ENCODE measurements at regions not wholly inside any gene's neighbourhood (a gene's known extent, or its start where the extent isn't known, plus 50 kb on each side); places are given as distances from the start of the nearest gene placed in this dataset.

DNA sequence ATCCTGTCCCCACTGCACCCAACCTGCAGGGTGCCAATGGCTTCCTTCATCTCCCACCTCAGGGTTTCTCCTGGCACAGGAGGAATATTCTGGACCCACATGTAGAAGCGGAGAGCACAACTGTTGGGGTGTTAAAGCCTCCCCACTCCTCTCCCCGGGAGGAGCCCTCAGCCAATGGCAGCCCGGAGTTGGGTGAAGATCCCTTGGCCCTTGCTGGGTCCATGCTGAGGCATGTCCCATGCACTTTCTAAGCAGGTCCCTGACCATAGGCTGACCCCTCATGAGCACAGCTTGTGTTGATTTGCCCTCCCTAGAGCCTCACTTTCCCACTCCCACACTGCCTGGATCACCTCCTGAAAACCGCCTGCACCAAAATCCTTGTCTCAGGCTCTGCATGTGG is 97.2 kb upstream of the PMEPA1 start:
- H3K4me3 ChIP-seq (replicated peaks; ENCODE audit: low read depth, low read length): no peak overlapping the region
- TF ChIP-seq, protein P1, sequence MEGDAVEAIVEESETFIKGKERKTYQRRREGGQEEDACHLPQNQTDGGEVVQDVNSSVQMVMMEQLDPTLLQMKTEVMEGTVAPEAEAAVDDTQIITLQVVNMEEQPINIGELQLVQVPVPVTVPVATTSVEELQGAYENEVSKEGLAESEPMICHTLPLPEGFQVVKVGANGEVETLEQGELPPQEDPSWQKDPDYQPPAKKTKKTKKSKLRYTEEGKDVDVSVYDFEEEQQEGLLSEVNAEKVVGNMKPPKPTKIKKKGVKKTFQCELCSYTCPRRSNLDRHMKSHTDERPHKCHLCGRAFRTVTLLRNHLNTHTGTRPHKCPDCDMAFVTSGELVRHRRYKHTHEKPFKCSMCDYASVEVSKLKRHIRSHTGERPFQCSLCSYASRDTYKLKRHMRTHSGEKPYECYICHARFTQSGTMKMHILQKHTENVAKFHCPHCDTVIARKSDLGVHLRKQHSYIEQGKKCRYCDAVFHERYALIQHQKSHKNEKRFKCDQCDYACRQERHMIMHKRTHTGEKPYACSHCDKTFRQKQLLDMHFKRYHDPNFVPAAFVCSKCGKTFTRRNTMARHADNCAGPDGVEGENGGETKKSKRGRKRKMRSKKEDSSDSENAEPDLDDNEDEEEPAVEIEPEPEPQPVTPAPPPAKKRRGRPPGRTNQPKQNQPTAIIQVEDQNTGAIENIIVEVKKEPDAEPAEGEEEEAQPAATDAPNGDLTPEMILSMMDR (IDR thresholded peaks at IDR 0.05; ENCODE audit: low read depth, low read length, missing control alignments): no peak
- DNase-seq (ENCODE audit: extremely low read depth, low read depth): no peak

DNA sequence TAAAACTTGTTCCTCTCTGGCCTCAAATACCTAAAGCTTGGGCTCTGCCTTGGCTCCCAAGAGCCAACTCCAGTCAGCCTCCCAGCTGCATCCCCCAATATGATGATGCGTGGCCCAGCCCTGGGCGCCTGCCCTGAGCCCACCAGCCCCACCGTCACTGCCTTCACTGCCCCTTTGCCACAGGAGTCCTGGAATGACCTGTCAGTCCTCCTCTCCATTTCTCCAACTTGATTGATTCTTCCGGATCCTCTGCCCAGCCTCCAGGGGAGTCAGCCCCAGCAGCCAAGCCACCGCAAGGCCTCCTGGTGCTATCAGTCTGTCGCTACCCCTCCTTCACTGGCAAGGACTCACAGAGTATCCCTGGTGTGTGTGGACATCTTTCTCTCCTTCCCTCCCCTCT is 96.7 kb upstream of the PMEPA1 start:
- no peak overlapping the region for H3K4me3 ChIP-seq (replicated peaks; ENCODE audit: low read depth, low read length)
- TF ChIP-seq, protein P1 (IDR thresholded peaks at IDR 0.05; ENCODE audit: low read depth, low read length, missing control alignments): no peak
- DNase-seq (ENCODE audit: extremely low read depth, low read depth): no peak

DNA sequence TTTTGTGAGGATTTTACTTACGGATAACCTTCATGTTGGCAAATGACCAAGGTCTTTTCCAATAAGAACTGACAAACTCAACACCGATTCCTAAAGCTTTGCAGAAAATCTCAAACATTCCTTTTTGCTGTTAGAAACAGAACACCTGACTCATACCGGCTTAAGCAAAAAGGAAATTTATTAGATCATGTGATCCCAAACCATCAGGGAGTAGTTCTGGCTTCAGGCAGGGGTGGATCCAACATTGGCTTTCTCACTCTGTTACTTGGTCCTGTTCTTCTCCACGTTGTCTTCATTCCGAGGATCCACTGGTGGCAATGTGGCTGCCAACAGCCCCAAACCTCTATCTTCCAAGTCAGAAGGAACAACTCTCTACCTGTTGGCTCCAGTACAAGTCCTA is 95.9 kb upstream of the PMEPA1 start:
- H3K4me3 ChIP-seq (replicated peaks; ENCODE audit: low read depth, low read length): no peak overlapping the region
- TF ChIP-seq, protein P1 (IDR thresholded peaks at IDR 0.05; ENCODE audit: low read depth, low read length, missing control alignments): no peak
- DNase-seq (ENCODE audit: extremely low read depth, low read depth): no peak

DNA sequence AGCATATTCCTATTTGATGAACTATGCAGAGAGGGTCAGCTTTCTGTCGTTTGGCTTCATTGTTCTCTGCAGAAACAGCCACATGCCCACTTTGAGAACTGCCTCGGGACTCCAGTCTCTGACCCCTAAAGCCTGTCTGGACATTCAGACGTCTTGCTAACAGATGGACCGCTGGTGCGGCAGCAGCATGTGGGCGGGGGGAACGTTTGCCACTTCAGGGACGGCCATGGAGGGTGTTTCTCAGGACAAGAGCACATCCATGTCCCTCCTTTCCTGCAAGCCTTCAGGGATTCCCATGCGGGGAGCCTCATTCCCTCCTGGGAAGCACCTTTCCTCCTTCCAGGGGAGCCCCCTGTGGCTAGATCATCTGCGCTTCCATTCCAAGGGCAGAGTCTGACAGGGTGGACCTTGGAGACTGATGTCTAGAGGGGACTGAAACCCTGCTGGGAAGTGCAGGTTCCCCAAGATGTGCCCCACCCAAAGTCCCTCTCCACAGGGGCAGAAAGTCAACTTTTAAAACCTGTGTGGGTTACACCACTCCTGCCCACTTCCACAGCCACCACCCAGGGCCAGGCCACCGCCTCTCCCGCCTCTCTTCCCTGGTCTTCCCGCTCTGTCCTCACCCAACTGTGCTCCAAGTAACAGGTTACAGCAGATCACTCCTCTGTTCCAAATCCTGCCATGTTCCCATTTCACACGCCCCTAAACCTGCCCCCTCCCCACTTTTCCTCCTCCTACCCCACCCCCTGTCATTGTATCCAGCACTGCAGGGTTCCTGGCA is 94.8 kb upstream of the PMEPA1 start:
- DNase-seq (ENCODE audit: extremely low read depth, low read depth): no peak
- TF ChIP-seq, protein P1 (IDR thresholded peaks at IDR 0.05; ENCODE audit: low read depth, low read length, missing control alignments): no peak
- no peak overlapping the region for H3K4me3 ChIP-seq (replicated peaks; ENCODE audit: low read depth, low read length)

DNA sequence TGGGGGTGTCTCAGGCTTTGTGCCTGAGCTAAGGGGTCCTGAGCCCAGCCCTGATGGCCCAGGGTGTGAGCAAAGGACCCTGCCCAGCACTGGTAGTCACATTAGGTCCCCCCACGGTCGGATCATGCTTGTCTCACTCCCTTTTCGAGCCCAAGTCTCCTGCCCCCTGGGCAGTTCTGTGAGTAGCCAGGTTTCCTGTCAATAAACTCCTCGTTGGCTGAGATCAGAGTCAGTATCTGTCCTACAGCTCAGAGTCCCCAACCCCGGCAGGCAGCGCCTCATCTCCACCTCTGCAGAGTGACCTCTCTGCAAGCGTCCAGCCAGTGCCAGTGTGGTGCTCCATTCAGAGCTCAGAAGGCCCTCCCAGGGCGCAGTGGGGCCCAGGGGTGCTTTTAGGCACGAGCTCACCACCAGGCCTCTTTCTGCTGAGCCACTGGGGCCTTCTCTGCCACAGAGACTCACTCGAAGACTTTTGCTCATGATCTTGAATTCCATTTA is 93.7 kb upstream of the PMEPA1 start:
- DNase-seq (ENCODE audit: extremely low read depth, low read depth): no peak
- TF ChIP-seq, protein P1 (IDR thresholded peaks at IDR 0.05; ENCODE audit: low read depth, low read length, missing control alignments): no peak
- H3K4me3 ChIP-seq (replicated peaks; ENCODE audit: low read depth, low read length): no peak overlapping the region

DNA sequence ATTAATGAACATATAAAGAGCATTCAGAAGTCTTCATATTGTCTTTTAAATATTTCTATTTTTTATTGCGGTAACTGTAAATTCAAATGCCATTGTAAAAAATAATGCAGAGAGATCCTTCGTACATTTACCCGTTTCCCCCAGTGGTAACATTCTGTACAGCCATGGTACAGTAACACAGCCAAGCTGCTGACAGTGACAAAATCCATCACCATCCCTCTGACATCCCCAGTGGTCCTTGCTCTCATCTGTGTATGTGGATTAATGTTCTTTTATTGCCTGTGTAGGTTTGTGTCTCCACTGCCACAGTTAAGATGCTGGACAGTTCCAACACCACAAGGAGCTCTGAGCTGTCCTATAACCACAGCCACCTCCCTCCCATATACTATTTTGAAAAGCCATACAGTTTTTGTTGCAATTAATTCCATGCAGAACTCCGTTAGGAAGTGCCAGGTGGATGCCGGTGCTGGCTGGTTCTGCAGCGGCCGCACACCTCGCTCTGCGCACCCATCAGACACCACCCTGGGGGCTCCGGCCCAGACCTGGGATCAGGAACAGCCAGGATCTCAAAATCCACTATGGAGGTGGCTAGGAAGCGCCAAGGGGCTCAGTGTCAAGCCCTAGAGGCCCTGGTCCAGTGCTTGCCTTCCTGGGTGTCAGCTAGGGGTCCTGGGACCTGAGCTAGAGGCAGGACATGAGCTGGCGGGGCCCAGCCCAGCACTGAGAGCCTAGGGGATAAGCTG is 93.1 kb upstream of the PMEPA1 start:
- no peak overlapping the region for H3K4me3 ChIP-seq (replicated peaks; ENCODE audit: low read depth, low read length)
- TF ChIP-seq, protein P1 (IDR thresholded peaks at IDR 0.05; ENCODE audit: low read depth, low read length, missing control alignments): no peak
- DNase-seq (ENCODE audit: extremely low read depth, low read depth): no peak

Measured in HFF-Myc (cell line).